Glomerular visceral epithelial cell (primary cell): ENCODE measurements at regions not wholly inside any gene's neighbourhood (a gene's known extent, or its start where the extent isn't known, plus 50 kb on each side); places are given as distances from the start of the nearest gene placed in this dataset.

Experiments
- DNase-seq: peaks from one replicate; pipeline ENCODE4 v3.0.0-alpha.2; 2016; ENCODE audit errors: extremely low spot score

- DNase-seq = no peak
These were observed 50.9 kb upstream of the AK4 start for GRCh38 chr1:65097076-65097475.
